A673 (cell line): ENCODE measurements at regions not wholly inside any gene's neighbourhood (a gene's known extent, or its start where the extent isn't known, plus 50 kb on each side); places are given as distances from the start of the nearest gene placed in this dataset.

ENCODE experiments used
- BruUV-seq: library from RNA; stranded (reverse); fragments of 400-500 nt; replicated peaks from 2 replicates; lab custom pipeline; 2021; lab: Mats Ljungman, UMichigan
- CTCF ChIA-PET: fragments of 300-600 bp; sonication (Branson Sonifier 250); formaldehyde crosslinking; loops from one replicate; lab custom pipeline; 2022; ENCODE audit warnings: antibody characterized with exemption; lab: Charles Lee
- POLR2A ChIA-PET: fragments of 300-600 bp; sonication (Branson Sonifier 250); formaldehyde crosslinking; loops from one replicate; lab custom pipeline; 2022; ENCODE audit warnings: antibody characterized with exemption; ENCODE audit not compliant: low non-redundant PET; lab: Charles Lee
- DNase-seq: peaks from one replicate; pipeline ENCODE4 v3.0.0-alpha.2; 2015; ENCODE audit warnings: low spot score
- H3K27ac ChIP-seq: fragments of 200-600 bp; sonication (generic); 2 replicates; pipeline ENCODE4 v1.5.1; 2016; ENCODE audit warnings: mixed run types, low read depth, mild to moderate bottlenecking, mixed read lengths, antibody characterized with exemption, low read length; ENCODE audit not compliant: poor library complexity, severe bottlenecking
- H3K27me3 ChIP-seq: fragments of 200-600 bp; sonication (generic); replicated peaks from 2 replicates; pipeline ENCODE4 v1.6.1; 2017; ENCODE audit warnings: mixed run types, low read depth, mild to moderate bottlenecking, mixed read lengths, antibody characterized with exemption, low read length; ENCODE audit not compliant: insufficient read depth, poor library complexity
- H3K36me3 ChIP-seq: fragments of 200-600 bp; sonication (generic); 2 replicates; pipeline ENCODE4 v1.6.1; 2016; ENCODE audit warnings: mixed run types, mild to moderate bottlenecking, mixed read lengths, antibody characterized with exemption, low read length; ENCODE audit not compliant: insufficient read depth, poor library complexity, severe bottlenecking
- H3K4me1 ChIP-seq: fragments of 200-600 bp; sonication (generic); 2 replicates; pipeline ENCODE4 v1.6.1; 2017; ENCODE audit warnings: mixed run types, mild to moderate bottlenecking, mixed read lengths, antibody characterized with exemption, low read length; ENCODE audit not compliant: insufficient read depth, poor library complexity, severe bottlenecking
- H3K4me3 ChIP-seq: fragments of 200-600 bp; sonication (generic); 2 replicates; pipeline ENCODE4 v1.5.1; 2016; ENCODE audit warnings: low read depth, mixed run types, mild to moderate bottlenecking, mixed read lengths, low read length; ENCODE audit not compliant: poor library complexity, severe bottlenecking
- H3K9me3 ChIP-seq: fragments of 200-600 bp; sonication (generic); 2 replicates; pipeline ENCODE4 v1.6.1; 2016; ENCODE audit warnings: mixed run types, low read depth, mild to moderate bottlenecking, mixed read lengths, antibody characterized with exemption, low read length; ENCODE audit not compliant: poor library complexity, severe bottlenecking
- CTCF ChIP-seq: fragments of 300-800, 200-600 bp; sonication (generic); conservative IDR thresholded peaks from 2 replicates; pipeline ENCODE4 v1.5.1; 2017; ENCODE audit warnings: low read depth, mild to moderate bottlenecking, antibody characterized with exemption, low read length, moderate library complexity, mixed read lengths
- EZH2 ChIP-seq: fragments of 200-600 bp; sonication (generic); IDR thresholded peaks from 2 replicates; pipeline ENCODE4 v1.6.1; 2017; ENCODE audit warnings: borderline replicate concordance, low read depth, mild to moderate bottlenecking, mixed read lengths, antibody characterized with exemption, low read length; ENCODE audit not compliant: poor library complexity, severe bottlenecking
- intact Hi-C: fragments of 100-400 bp; cut with micrococcal nuclease; formaldehyde crosslinking; loops from one replicate; pipeline ENCODE4 v1.10.0; 2022; ENCODE audit not compliant: unreplicated experiment

- TF ChIP-seq CTCF (no peak), EZH2 (no peak)
These were observed 153.1 kb upstream of the KLHL29 start for GRCh38 chr2:23231865-23232264.

GRCh38 chr2:23235292-23235691 is 149.7 kb upstream of the KLHL29 start:
- Histone ChIP-seq H3K4me3 (no peak overlapping the region), H3K36me3 (no peaks in the 10 kb centered on the region), H3K4me1 (no peaks in the 10 kb centered on the region), H3K27me3 (peaks cover 13% of the 10 kb centered on the region), H3K9me3 (no peaks in the 10 kb centered on the region), H3K27ac (no peak overlapping the region)
- ChIA-PET CTCF (no interaction called here), POLR2A (no interaction called here)
- intact Hi-C loops, result no loop called here
- no peak for DNase-seq
- TF ChIP-seq CTCF (no peak), EZH2 (no peak)
- BruUV-seq, result no TSS peak

More at GRCh38 chr2:23231865-23232264, 153.1 kb upstream of the KLHL29 start:
- no peak for DNase-seq
- Histone ChIP-seq H3K4me1 (no peaks in the 10 kb centered on the region), H3K36me3 (no peaks in the 10 kb centered on the region), H3K27ac (no peak overlapping the region), H3K9me3 (no peaks in the 10 kb centered on the region), H3K4me3 (no peak overlapping the region), H3K27me3 (peaks cover 8% of the 10 kb centered on the region)
- intact Hi-C loops, result no loop called here
- ChIA-PET CTCF (no interaction called here), POLR2A (no interaction called here)
- no TSS peak for BruUV-seq

GRCh38 chr2:23235736-23236135 is 149.2 kb upstream of the KLHL29 start:
- Histone ChIP-seq H3K9me3 (no peaks in the 10 kb centered on the region), H3K27ac (no peak overlapping the region), H3K4me1 (no peaks in the 10 kb centered on the region), H3K4me3 (no peak overlapping the region), H3K27me3 (peaks cover 13% of the 10 kb centered on the region), H3K36me3 (no peaks in the 10 kb centered on the region)
- no peak for TF ChIP-seq CTCF
- no peak for TF ChIP-seq EZH2
- POLR2A ChIA-PET, result no interaction called here
- CTCF ChIA-PET, result no interaction called here
- intact Hi-C loops, result no loop called here
- no TSS peak for BruUV-seq
- DNase-seq, result no peak
